ENCODE measurements at regions not wholly inside any gene's neighbourhood (a gene's known extent, or its start where the extent isn't known, plus 50 kb on each side); places are given as distances from the start of the nearest gene placed in this dataset.

GRCh38 chr18:75868031-75868430 is 440.5 kb upstream of the SMIM21 start:
- TF ChIP-seq CEBPB (IDR thresholded peaks at IDR 0.05) (no peak), EP300 (IDR thresholded peaks at IDR 0.05; ENCODE audit: borderline replicate concordance) (no peak), YY1 (IDR thresholded peaks at IDR 0.05; ENCODE audit: low read depth) (no peak), CREB1 (IDR thresholded peaks at IDR 0.05; ENCODE audit: low read depth) (no peak)

Measured in Ishikawa (cell line).